Stimulated activated naive CD8-positive, alpha-beta T cell treated with anti-CD3 and anti-CD28 coated beads, Interleukin-15, Interleukin-2, amounts not matched to agents 100 U/mL and 50 U/mL, for 24 hours (primary cell): ENCODE measurements at regions not wholly inside any gene's neighbourhood (a gene's known extent, or its start where the extent isn't known, plus 50 kb on each side); places are given as distances from the start of the nearest gene placed in this dataset.

Experiments used
- ATAC-seq: fragments of 150-1000 bp; cut with Tn5 transposase; one replicate; pipeline ENCODE4 v1.10.0; 2021
- DNase-seq: peaks from one replicate; pipeline ENCODE4 v3.0.0; 2021

DNA sequence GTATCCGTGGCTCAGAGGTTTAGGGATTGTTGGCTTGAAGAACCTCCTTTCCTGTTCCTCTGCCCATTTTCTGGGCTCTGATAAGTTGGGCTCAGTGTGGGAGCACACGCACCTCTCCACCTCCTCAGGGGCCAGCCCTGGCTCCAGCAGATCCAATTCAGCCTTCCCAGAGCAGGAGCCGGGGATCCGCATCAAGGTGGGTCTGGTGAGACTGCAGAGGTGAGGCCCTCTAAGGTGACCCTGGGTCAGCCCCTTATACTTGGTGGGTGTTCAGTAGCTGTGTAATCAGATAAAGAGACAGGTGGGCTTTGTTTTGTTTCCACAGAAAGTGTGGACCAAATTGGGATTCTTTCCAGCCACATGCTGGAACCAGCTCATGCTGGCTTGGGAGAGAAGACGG lies 1466.0 kb downstream of the TBC1D22A start:
- DNase-seq (no peak), ATAC-seq (no peak)

DNA sequence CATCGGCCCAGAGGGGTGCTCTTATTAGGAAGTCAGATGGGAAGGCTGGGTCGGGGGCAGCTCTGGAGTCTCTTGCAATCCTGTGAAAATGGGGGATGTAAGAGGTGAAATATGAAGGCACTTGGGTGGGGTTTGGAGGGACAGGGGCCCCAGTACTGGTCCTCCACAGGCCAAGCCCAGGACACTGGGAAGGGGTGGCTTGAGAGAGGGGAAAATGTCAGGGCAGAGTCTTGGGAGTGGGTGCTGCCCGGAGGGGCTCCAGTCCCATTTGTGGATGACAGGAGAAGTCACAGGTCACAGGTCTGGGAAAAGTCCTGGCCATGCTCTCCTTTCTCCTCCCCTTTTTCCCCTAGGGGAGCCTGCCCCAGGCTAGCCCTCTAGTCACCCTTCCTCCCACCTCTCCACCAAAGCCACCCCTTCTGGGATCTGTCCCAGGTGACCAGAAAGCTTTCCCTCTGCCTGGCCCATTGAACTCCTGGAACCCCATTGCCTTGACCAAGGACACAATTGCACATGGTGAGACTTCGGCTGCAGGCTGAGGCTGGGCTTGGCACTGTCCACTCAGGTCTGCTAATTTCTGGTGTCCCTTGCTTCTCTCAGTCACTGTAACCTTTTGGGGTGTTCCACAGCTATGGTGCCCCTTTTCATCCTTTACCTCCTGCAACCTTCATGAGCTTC lies 1465.0 kb downstream of the TBC1D22A start:
- no peak for ATAC-seq
- DNase-seq = no peak

DNA sequence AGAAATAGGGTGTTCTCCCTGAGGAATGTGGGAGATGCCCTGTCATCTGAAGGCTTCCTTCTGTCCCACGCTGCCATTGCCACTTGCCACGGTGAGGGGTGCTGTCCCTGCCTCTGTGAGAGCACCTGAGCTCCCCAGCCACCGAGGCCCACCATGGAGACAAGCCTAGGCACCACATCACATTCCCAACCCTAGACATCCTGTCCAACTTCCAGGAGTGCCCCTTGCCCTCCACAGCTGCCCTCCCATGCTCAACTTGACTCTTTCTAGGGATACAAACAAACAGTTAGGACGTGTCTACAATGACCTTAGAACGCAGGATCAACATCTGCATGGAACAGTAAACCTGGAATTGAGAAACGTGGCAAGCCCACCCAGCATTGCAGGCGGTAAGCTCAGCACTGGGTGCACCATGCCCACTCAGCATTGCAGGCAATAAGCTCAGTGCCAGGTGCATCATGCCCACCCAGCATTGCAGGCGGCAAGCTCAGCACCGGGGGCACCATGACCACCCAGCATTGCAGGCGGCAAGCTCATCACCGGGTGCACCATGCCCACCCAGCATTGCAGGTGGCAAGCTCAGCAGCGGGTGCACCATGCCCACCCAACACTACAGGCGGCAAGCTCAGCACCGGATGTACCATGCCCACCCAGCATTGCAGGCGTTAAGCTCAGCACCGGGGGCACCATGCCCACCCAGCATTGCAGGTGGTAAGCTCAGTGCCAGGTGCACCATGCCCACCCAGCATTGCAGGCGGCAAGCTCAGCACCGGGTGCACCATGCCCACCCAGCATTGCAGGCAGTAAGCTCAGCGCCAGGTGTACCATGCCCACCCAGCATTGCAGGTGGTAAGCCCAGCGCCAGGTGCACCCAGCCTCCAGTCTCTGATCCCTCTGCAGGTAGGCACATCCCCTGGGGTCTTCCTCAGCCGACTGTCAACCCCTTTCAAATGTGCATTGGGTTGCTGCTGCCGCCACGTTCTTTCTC lies 1463.9 kb downstream of the TBC1D22A start:
- ATAC-seq = no peak
- no peak for DNase-seq

DNA sequence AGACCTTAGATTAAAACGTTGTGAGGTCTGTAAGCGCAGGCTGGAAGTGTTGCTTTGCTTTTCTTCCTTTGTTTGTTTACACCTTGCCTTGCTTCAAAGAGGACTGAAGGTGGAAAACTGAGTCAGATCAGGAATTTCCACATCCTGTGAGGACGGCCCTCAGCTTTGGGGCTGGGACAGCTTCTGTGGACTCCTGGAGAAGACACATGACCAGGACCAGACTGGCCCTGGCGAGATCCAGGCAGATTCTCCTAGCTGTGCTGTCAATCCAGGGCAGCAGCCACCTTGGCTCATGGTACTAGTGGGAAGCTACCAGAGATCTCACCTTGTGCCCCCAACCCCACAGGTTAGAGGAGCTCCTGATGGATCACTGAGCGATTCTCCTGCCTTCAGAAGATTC lies 1461.9 kb downstream of the TBC1D22A start:
- DNase-seq (no peak), ATAC-seq (no peak)

DNA sequence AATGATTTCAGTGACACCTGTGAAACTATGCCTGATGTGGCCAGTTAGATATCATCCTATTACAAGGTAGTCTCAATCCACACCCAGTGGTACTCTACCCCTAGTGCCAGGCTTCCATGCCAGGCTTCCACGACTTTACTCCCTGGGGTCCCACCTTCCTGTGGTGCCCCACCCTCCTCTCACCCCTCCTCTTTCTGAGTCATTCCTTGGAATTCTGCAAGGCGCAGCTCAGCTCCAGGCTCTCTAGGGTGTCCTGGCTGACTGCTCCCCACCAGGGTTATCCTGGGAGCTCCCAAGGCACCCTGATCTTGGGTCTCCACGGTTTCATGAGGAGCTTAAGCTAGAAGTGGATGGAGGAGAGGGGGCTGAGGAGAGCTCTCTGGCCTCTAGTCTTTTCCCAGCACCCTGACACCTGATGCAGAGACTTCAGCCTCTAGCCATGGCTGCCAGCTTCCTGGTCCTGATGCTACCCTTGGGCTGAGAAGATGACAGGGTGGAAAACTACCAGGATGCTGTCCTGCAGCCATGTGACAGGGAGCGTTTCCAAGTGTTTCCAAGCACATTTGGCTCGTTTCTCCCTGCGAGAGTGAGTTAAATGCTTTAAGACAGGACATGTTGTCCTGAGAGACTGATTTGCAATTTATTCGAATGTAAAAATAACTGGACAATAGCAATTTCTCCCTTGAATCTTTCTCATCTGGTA lies 1461.2 kb downstream of the TBC1D22A start:
- ATAC-seq = no peak
- no peak for DNase-seq

DNA sequence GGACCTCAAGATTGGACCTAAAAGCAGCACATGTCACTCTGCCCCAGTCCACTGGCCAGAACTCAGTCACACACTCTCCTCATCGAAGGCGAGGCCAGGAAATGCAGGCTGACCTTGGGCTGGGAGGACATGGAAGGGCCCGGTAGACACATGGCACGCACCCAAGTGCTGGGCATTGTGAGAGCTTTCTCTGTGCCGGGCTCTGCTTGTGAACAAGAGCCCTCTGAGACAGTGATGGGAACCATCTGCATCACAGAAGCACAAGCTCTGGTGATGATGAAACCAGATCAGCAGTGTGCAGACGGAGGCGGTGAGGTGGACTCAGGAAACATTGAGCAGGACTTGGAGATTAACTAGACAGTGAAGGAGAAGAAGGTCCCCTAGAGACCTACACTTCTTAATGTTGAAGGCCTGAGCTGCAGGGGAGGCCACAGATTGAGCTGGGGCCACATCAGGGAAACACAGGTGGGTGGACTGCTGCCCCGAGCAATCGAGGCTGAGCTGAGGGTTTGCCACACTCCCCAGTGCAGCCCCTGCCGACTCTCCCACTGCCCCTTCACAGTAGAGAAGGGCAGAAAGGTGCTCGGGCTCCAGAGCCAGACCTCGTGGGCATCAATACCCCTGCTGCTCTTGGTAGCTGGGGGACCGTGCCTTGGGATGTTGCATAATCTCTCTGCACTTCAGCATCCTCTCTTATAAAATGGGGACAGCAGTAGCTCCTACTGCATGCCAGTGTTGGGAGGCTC lies 1460.5 kb downstream of the TBC1D22A start:
- ATAC-seq (no peak), DNase-seq (no peak)

DNA sequence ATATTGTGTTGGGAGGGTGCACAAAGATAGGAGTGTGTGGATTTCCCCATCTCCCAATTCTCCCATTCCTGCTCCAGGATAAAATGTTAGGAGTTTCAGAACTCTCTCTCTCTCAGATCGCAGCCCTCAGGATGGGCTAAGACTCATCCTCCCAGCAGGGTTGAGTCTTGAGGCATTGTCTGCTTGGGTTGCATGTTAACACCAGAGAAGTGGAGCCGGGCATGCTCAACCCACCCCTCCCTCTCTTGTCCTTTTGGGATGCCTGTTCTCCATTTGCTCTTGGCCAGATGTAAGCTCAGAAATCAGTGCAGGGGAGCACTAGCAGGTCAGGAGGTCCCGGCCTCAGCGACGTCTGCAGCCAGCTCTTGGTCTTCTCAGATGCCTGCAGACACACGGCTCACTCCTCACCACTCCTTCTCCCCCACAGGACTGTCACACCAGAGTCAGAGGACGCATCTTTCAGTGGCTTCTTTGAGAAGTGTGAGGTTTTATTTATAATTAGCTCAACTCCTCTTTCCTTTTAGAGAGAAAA lies 1456.5 kb downstream of the TBC1D22A start:
- no peak for ATAC-seq
- DNase-seq = no peak

DNA sequence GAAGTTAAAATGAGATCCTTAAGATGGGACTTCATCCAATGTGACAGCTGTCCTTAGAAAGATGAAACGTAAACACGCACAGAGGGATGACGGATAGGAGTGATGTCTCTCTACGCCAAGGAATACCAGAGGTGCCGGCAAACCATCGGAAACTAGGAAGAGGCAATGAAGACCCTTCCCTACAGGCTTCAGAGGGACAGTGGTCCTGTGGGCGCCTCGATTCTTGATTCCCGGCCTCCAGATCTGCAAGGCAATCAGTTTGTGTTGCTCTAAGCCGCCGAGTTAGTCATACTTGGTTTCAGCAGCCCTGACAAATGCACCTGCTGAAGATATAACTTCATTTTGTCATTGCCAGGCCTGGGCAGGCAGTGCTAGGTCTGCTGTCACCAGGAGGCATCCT lies 1455.1 kb downstream of the TBC1D22A start:
- no peak for DNase-seq
- ATAC-seq = no peak

DNA sequence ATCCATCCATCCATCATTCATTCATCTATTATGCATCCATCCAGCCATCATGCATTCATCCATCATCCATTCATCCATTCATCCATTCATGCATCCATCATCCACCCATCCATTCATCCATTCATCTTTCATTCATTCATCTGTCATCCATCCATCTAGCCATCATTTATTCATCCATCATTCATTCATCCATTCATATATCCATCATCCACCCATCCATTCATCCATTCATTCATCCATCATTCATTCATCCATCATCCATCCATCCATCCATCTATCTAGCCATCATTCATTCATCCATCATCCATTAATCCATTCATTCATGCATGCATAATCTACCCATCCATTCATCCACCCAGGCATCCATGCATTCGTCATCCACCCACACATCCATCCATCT lies 1450.3 kb downstream of the TBC1D22A start:
- no peak for ATAC-seq

DNA sequence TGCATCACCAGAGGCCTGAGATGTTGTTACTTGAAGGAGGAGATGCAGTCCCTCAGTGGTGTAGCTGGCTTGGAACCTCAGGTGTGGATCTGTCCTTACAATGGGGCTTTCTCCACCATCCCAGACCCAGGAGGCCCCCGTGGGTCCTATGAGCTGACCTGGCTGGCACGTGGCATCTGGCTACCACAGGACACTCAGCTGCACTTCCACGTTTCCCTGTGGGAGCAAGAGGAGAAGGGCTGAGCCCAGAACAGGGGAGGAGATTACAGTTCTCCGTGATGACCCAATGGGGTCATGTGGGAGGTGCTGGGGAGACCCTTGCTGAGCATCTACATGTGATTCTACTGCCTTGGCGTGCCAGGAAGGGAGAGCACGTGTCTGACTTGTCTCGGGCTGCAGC lies 1448.4 kb downstream of the TBC1D22A start:
- DNase-seq = no peak
- ATAC-seq = no peak

More for the DNA sequence above, 1450.3 kb downstream of the TBC1D22A start:
- no peak for DNase-seq

DNA sequence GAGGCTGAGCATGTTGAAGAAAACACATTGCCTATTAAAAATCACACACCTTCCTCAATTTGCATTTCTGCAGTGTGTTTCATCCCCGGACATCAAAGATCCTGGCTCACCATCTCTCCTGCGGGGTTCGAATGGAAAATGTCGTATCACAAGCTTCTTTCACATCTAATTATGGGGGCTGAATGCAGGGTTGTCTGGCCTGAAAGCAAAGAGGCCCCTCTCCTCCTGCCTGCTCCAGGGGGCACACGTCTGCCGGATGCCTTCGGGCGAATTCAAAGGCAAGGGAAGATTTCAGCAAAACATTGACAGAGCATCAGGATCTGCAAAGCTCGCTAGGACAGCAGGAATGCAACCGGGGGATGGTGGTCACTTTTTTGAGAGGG lies 1447.7 kb downstream of the TBC1D22A start:
- DNase-seq (no peak), ATAC-seq (no peak)

DNA sequence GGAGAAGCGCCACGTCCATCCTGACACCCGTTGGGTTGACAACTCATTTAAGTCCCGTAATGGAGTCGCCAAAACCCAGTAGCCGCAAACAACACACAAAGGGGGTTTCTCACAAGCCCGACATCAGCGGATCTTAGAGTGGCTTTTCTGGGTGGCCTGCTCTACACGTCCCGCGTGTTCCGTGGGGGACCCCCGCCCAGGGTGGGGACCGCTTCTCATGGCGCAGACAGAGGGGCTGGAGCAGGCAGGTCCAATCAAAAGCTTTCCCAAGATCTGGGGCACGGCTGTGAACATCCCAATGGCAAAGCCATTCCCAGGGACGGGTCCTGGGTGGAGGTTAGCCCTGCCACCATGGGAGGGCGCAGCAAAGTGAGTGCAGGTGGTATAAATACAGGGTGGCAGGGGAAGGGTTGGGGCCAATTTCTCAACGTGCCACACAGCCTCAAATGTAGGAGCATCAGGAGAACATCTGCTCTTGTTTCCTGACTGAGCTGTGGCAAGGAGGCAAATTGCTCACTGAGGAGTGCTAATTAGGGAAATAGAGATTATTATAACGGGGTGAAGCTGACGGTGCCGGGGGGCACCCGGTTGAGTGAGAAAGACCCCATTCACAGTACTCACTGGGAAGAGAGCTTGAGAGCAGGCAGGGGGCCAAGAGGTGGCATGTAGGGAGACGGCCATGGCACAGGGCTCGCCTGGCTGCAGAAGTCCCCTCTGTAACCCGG lies 1447.2 kb downstream of the TBC1D22A start:
- no peak for DNase-seq
- no peak for ATAC-seq

DNA sequence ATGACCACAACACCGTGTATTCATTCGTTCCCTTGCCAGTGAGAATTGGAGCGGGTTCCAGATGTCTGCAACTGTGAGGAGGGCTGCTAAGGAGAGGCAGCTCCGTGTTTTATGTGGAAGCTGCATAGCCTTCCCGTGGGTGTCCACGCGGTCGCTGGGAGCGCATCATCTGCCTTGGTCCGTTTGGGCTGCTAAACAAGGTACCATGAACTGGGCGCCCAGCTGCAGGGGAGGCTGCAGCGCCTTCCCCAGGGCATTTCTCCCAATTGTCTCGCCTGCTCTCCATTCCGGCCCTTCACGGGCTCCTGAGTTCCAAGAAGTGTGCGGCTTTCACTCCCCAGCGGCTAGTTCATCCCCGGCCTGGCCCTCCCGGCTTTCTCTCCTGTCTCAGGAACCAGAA lies 1446.4 kb downstream of the TBC1D22A start:
- no peak for ATAC-seq
- no peak for DNase-seq

DNA sequence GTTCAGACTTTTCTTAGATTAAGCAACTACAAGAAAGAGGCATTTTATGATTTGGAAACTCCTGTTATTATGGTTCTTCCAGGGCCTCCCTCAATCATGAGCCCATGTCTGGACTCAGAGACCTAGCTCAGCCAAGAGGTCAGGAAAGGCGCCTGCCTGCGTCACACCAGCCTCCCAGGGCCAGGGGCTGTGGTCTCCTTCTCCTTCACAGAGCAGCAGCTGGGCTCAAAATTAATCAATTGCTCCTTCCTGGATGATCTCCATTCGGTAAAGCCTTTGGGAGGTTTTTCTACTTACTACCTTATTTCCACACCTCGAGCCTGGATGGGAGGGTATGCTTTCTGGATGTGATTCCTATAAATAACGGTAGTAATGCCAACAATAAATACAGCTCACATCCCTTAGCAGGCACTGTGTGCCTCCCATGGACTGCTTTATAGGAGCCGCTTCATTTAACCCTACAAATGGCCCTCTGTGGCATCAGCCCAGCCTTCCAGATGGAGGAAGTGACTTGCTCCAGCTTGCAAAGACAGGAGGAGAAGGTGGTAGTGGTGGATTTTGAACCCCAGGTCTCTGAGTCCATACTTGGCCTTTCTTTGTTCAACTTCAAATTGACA lies 1445.6 kb downstream of the TBC1D22A start:
- no peak for ATAC-seq

DNA sequence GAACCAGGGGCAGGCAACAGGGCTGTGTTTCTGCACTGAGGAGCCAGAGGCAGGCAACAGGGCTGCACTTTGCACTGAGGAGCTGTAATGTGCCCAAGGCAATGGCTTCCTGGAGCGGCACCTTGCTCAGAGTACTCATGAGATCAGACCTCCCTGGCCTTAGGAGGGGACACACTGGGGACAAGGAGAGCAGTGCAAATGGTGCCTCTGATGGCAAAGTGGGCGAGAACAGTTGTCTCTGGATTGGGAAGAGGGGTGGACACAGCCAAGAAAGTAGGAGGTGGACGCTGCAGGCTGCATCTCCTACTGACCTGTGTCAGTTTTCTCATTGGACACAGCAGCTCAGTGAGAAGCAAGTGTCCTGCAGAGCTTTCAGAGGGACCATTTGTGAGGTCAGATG lies 1443.3 kb downstream of the TBC1D22A start:
- ATAC-seq (no peak), DNase-seq (no peak)

More for the DNA sequence above, 1445.6 kb downstream of the TBC1D22A start:
- no peak for DNase-seq

DNA sequence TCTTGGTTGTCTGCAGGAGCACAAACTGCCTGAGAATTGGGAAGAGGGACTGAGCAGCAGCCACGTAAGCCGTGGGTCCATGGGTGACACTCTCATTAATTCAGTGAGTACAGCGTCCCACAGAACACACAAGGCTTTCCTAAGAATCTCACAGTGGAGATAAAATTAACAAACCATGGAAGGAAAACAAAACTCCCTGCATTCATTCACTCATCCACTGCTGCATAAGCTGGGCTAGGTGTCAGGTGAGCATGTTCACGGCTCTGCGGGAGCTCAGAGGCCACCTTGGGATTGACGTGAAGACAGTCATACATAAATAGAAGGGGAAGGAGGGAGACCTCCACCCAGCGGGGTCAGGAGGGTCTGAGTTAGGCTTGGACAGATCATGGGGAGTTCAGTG lies 1442.7 kb downstream of the TBC1D22A start:
- no peak for DNase-seq
- ATAC-seq = no peak

DNA sequence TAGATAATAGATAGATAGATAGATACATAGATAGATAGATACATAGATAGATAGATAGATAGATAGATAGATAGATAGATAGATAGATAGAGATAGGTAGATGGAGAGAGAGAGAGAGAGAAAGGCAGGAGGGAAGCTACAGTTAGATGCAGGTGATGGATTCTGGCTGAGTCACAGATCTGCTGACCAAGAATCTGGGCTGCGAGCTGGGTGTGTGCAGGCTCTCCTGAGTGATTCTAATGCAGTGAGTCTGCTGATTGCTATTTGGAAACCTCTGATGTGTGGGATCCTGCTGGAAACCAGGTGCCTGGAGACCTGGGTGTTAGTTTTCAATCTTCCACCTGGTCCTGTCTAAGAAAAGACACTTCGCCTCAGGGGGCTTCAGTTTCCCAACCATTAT lies 1441.8 kb downstream of the TBC1D22A start:
- ATAC-seq (no peak), DNase-seq (no peak)

DNA sequence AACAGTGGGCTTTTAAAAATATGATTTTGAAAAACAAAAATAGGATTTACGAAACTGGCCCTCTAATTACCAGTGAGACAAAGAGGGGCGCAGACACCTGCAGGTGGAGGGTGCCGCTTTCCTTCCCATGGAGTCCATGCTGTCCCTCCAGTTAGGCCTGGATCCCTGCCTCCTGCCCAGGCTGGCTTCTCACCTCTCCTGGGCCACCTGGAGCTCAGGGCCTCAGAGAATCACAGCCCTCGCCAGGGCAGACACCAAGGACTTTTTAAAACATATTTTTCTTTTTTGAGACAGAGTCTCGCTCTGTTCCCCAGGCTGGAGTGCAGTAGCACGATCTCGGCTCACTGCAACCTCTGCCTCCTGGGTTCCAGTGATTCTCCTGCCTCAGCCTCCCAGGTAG lies 1437.2 kb downstream of the TBC1D22A start:
- ATAC-seq (no peak), DNase-seq (no peak)

DNA sequence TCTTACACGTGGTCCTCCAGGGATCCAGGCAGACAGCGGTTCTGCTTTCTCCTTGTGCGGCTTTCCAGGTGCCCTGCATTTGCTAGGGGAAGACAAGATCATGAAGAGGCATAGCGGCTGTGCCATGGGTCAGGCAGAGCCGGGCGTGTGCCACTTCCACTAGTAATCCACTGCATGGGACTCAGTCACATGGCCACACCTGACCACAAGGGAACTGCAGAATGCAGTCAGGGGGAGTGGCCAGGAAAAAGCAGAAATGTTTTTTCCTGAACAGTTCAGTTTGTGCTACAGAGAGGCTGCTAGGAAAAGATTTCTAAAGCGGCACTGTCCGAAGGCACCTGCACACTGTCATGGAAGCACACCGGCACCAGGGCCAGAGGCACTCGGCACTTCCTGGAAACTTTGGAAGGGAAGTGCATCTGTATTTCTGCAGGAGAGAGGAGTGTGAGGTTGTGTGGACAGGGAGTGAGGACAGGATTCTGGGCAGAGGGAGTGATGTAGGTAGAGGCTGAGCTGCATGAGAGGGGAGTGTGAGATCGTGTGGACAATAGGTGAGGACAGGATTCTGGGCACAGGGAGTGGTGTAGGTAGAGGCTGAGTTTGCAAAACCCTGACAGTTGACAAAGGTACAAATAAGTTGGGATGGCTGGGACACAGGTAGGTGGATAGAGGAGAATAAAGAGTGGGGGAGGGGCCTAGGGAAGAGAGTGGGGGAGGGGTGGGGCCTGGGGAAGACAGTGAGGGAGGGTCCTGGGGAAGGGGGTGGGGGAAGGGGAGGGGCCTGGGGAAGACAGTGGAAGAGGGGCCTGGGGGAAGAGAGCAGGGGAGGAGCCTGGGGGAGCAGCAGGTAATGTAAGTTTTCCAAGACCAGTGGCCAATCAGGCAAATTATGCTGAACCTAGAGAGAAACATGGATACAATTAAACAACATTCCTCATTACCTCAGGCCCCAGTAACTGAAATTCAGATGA lies 1436.3 kb downstream of the TBC1D22A start:
- ATAC-seq (no peak), DNase-seq (no peak)
